Body of pancreas (tissue), 4 donors: ENCODE measurements at regions not wholly inside any gene's neighbourhood (a gene's known extent, or its start where the extent isn't known, plus 50 kb on each side); places are given as distances from the start of the nearest gene placed in this dataset.

ENCODE experiments used
- POLR2A ChIP-seq, 3 donors: fragments of 450-650 bp; IDR thresholded peaks; one replicate each; pipeline ENCODE4 v1.6.1; 2016; ENCODE audit warnings: antibody characterized with exemption in 3 of 3, mild to moderate bottlenecking in 2 of 3
- TF ChIP-seq, protein P1 (sequence below), 7 experiments: fragments of 450-650 bp in 4 of 7; fragments of 200-600 bp in 3 of 7; sonication (generic) in 3 of 7; IDR thresholded peaks; one replicate each; pipeline ENCODE4 v1.5.1; 2016 to 2019; ENCODE audit warnings: antibody characterized with exemption in 7 of 7

GRCh38 chr22:49271369-49271727, 556.3 kb downstream of the BRD1 start:
- TF ChIP-seq, protein P1, sequence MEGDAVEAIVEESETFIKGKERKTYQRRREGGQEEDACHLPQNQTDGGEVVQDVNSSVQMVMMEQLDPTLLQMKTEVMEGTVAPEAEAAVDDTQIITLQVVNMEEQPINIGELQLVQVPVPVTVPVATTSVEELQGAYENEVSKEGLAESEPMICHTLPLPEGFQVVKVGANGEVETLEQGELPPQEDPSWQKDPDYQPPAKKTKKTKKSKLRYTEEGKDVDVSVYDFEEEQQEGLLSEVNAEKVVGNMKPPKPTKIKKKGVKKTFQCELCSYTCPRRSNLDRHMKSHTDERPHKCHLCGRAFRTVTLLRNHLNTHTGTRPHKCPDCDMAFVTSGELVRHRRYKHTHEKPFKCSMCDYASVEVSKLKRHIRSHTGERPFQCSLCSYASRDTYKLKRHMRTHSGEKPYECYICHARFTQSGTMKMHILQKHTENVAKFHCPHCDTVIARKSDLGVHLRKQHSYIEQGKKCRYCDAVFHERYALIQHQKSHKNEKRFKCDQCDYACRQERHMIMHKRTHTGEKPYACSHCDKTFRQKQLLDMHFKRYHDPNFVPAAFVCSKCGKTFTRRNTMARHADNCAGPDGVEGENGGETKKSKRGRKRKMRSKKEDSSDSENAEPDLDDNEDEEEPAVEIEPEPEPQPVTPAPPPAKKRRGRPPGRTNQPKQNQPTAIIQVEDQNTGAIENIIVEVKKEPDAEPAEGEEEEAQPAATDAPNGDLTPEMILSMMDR (IDR thresholded peaks at IDR 0.05), result no peak
- TF ChIP-seq POLR2A (IDR thresholded peaks at IDR 0.05), result no peak
